LNCaP clone FGC (cell line): ENCODE measurements at regions not wholly inside any gene's neighbourhood (a gene's known extent, or its start where the extent isn't known, plus 50 kb on each side); places are given as distances from the start of the nearest gene placed in this dataset.

Experiments used
- DNase-seq: peaks from one replicate; pipeline ENCODE4 v3.0.0-alpha.2; 2011; ENCODE audit warnings: low read depth
- H3K4me3 ChIP-seq: 2 replicates; pipeline ENCODE4 v1.5.1; 2011; ENCODE audit warnings: mild to moderate bottlenecking, low read depth, low read length, control low read depth
- CTCF ChIP-seq: IDR thresholded peaks from 2 replicates; pipeline ENCODE4 v1.5.1; 2012; ENCODE audit warnings: mild to moderate bottlenecking; ENCODE audit not compliant: control insufficient read depth, insufficient read depth; ENCODE audit errors: extremely low read depth

- TF ChIP-seq CTCF = no peak
- H3K4me3 ChIP-seq = no peak overlapping the region
- no peak for DNase-seq
Measured at GRCh38 chr2:64867253-64867996, 121.8 kb upstream of the SLC1A4 start.

DNA sequence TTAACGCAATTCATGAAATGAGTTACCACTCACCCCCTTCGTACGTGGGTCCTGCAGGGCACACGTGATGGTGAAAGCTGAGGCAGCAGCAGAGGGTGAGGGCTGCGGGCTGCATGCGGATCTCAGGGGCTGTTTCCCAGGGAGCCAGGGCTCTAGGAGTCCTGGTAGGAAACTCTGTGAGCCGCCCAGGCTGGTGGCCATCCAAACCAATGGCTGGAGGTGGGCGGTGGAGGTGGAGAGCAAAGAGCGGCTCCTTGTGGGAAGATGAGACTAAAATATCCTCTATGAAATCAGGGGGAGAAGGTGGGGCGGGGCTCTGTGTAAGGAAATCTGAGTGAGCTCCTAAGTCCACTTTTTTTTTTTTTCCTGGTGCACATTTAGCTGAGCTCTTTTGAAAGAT lies 120.1 kb upstream of the SLC1A4 start:
- H3K4me3 ChIP-seq = no peak overlapping the region
- TF ChIP-seq CTCF = no peak
- no peak for DNase-seq

DNA sequence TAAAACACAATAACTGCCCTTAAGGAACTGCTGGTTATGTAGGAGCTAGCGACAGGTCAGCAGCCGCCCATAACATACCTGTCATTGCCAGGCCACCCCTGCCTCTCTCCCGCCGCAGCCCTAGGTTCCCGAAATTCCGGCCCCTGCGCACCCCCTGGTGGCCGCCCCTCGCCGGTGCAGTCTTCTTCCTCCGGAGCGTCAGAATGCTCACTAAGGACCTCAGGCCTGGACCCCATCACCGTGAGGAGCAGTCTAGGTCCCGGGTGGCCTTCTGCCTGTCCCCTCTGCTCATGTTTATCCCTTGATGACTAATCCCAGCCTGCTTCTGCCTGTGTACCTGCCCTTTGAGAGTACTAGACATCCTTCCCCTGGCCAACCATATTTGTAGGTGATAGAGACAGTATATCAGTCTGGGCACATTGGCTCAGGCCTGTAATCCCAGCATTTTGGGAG lies 115.7 kb upstream of the SLC1A4 start:
- TF ChIP-seq CTCF = peak; percentile 71
- no peak overlapping the region for H3K4me3 ChIP-seq
- DNase-seq = no peak

- TF ChIP-seq CTCF = no peak
- no peak for DNase-seq
- no peak overlapping the region for H3K4me3 ChIP-seq
Measured at GRCh38 chr2:64874593-64874992, 114.6 kb upstream of the SLC1A4 start.

DNA sequence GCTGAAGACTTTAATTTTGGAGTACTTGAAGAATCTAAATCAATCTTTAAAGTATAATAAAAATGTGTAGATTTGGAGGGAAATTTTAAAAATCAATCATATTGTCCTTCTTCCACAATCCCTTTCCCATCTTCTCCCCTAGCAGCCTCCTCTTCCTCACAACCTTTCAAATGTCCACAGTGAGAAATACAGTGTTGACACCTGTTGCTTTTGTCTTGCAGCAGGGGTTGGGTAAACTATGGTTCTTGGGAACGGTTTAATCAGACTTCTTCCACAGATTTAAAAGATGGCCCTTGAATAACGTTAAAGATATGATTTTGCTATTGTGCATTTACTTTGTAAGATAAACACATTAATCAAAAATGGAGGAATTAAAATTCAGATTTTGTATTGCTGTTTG lies 113.8 kb upstream of the SLC1A4 start:
- DNase-seq = no peak
- TF ChIP-seq CTCF = no peak
- no peak overlapping the region for H3K4me3 ChIP-seq

GRCh38 chr2:64876137-64876647 lies 113.0 kb upstream of the SLC1A4 start:
- TF ChIP-seq CTCF = no peak
- H3K4me3 ChIP-seq = no peak overlapping the region
- DNase-seq = no peak

DNA sequence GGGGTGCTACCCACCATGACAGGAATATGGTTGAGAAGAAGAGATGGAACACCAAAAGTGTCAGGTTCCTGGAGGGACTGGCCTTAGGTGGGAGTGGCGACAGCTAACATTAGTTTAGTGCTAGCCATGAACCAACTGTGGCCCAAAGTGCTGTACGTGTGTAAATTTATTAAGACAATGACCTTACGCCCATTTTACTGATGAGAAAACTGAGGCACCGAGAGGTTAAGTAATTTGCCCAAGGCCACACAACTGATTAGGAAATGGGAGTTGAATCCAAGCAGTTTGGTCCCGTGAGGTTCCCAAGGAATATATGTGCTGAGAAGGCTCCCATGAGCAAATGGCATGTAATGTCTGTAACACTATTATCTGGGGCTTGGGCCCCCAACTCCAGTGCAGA lies 109.5 kb upstream of the SLC1A4 start:
- DNase-seq = no peak
- no peak for TF ChIP-seq CTCF
- H3K4me3 ChIP-seq = no peak overlapping the region
